ENCODE measurements at regions not wholly inside any gene's neighbourhood (a gene's known extent, or its start where the extent isn't known, plus 50 kb on each side); places are given as distances from the start of the nearest gene placed in this dataset.

GRCh38 chr5:30103452-30104202 lies 1089.9 kb upstream of the CDH6 start:
- DNase-seq (ENCODE audit: low spot score) = no peak
- in situ Hi-C loops (cut with MboI; ENCODE audit: low pct_unique_long_range_greater_than_20kb, low sequenced_read_pairs, unreplicated experiment) = no loop called here
- no peak for TF ChIP-seq CTCF (IDR thresholded peaks at IDR 0.05; ENCODE audit: extremely low read depth, insufficient read depth, missing control alignments)

GRCh38 chr5:30103052-30103451 lies 1090.4 kb upstream of the CDH6 start:
- in situ Hi-C loops (cut with MboI; ENCODE audit: low pct_unique_long_range_greater_than_20kb, low sequenced_read_pairs, unreplicated experiment) = no loop called here
- TF ChIP-seq CTCF (IDR thresholded peaks at IDR 0.05; ENCODE audit: extremely low read depth, insufficient read depth, missing control alignments) = no peak
- DNase-seq (ENCODE audit: low spot score) = no peak

GRCh38 chr5:30102185-30102584 lies 1091.3 kb upstream of the CDH6 start:
- no peak for TF ChIP-seq CTCF (IDR thresholded peaks at IDR 0.05; ENCODE audit: extremely low read depth, insufficient read depth, missing control alignments)
- DNase-seq (ENCODE audit: low spot score) = no peak
- in situ Hi-C loops (cut with MboI; ENCODE audit: low pct_unique_long_range_greater_than_20kb, low sequenced_read_pairs, unreplicated experiment) = no loop called here

GRCh38 chr5:30100929-30101328 lies 1092.6 kb upstream of the CDH6 start:
- no peak for DNase-seq (ENCODE audit: low spot score)
- in situ Hi-C loops (cut with MboI; ENCODE audit: low pct_unique_long_range_greater_than_20kb, low sequenced_read_pairs, unreplicated experiment) = no loop called here
- TF ChIP-seq CTCF (IDR thresholded peaks at IDR 0.05; ENCODE audit: extremely low read depth, insufficient read depth, missing control alignments) = no peak

GRCh38 chr5:30100148-30100713 lies 1093.3 kb upstream of the CDH6 start:
- TF ChIP-seq CTCF (IDR thresholded peaks at IDR 0.05; ENCODE audit: extremely low read depth, insufficient read depth, missing control alignments) = no peak
- no peak for DNase-seq (ENCODE audit: low spot score)
- in situ Hi-C loops (cut with MboI; ENCODE audit: low pct_unique_long_range_greater_than_20kb, low sequenced_read_pairs, unreplicated experiment) = no loop called here

- in situ Hi-C loops (cut with MboI; ENCODE audit: low pct_unique_long_range_greater_than_20kb, low sequenced_read_pairs, unreplicated experiment) = no loop called here
- TF ChIP-seq CTCF (IDR thresholded peaks at IDR 0.05; ENCODE audit: extremely low read depth, insufficient read depth, missing control alignments) = no peak
- DNase-seq (ENCODE audit: low spot score) = no peak
Observed at GRCh38 chr5:30099634-30100033, 1093.9 kb upstream of the CDH6 start.
